GM18867 (cell line): ENCODE measurements at regions not wholly inside any gene's neighbourhood (a gene's known extent, or its start where the extent isn't known, plus 50 kb on each side); places are given as distances from the start of the nearest gene placed in this dataset.

ENCODE experiments used
- ATAC-seq: cut with Tn5 transposase; IDR thresholded peaks from one replicate; pipeline ENCODE4 v1.9.1; 2021; ENCODE audit warnings: mild to moderate bottlenecking, moderate library complexity; ENCODE audit not compliant: unreplicated experiment

DNA sequence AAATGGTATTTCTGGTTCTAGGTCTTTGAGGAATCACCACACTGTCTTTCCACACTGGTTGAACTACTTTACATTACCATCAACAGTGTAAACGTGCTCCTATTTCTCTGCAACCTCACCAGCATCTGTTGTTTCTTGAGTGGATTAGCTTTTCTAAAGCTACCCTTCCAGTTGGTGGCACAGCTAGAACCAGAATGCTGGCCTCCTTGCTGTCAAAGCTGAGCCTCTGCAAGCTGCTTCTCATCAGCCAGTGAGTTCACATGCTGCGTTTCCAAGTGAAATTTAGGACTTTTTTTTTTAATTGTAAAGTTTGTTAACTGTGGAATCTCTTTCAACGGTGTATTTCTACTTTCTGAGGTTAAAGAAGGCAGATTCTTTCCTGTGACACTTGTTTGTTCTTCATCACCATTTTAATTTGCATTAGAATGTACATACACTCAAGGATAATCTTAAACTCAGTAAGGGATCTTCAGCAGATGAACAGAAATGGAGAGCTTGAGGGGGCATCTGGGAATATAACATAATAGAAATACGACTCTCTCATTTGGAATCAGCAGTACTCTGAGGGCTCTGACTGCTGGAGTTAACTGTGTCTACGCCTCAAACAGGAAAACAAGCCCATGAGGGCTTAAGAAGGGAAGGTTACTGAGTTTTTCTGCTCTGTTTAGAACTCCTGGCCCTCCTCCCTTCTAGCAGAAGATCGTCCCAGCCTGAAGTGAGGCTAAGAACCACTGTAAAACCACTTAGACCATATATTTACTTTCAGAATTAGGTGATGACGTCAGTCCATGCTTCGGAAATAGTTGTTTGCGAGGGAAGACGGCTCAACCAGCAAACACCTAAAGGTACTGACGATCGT lies 148.4 kb upstream of the FAM20A start:
- no peak for ATAC-seq

- ATAC-seq = no peak
These were observed 147.2 kb upstream of the FAM20A start for GRCh38 chr17:68748381-68748780.

GRCh38 chr17:68740555-68741447 lies 139.6 kb upstream of the FAM20A start:
- ATAC-seq = no peak

GRCh38 chr17:68737761-68738443 lies 136.7 kb upstream of the FAM20A start:
- ATAC-seq = no peak

DNA sequence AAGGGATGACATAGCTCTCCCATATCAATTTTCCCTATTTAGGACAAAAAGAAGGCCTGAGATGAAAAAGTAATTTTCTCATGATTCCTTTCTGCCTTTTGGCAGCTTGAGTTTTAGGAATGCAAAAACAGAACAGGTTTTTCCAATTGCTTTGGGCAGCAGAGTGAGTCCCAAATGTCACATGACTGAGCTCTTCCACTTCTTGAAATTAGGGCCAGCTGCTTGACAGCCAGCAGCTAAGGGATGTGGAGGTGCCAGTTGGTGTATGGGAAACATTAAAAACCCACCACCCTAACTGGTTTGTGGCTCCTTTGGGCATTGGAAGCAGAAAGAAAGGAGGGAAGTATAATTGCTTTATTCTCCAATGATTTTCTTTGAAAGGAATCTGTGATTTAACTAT lies 133.8 kb upstream of the FAM20A start:
- no peak for ATAC-seq

- no peak for ATAC-seq
These were observed 133.2 kb upstream of the FAM20A start for GRCh38 chr17:68734187-68734900.

- no peak for ATAC-seq
These were observed 132.3 kb upstream of the FAM20A start for GRCh38 chr17:68733241-68734176.

- ATAC-seq = no peak
These were observed 131.2 kb upstream of the FAM20A start for GRCh38 chr17:68732301-68732749.

DNA sequence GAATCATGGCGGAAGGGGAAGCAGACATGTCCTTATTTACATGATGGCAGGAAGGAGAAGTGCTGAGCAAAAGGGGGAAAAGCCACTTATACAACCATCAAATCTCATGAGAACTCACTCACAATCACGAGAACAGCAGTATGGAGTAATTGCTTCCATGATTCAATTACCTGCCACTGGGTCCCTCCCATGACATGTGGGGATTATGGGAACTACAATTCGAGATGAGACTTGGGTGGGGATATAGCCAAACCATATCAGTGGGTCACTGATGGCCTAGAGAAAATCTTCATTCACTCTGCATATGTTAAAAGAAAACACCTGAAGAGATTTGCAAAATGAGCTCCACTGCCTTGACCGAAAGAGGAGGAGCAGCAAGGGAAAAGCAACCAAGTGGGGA lies 130.3 kb upstream of the FAM20A start:
- no peak for ATAC-seq

DNA sequence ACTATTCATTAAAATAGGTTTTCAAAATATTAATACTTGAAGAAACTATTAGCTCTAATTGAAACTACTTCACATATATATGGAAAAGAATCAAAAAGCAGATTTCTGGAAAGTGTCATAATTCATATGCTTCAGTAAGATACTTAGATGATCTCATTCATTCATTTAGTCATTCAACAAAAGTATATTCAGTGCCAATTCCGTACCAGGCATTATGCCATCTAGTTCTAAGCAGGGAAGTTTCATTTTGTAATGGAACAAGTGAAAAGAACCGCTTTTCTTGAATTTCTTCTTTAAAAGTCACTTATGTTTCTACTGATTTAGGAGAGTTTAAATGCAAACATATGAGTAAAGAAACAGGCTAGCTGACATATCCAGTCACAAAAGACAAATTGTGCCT lies 118.3 kb upstream of the FAM20A start:
- ATAC-seq = no peak

- ATAC-seq = no peak
These were observed 117.8 kb upstream of the FAM20A start for GRCh38 chr17:68718926-68719325.

- no peak for ATAC-seq
These were observed 117.3 kb upstream of the FAM20A start for GRCh38 chr17:68718465-68718864.

DNA sequence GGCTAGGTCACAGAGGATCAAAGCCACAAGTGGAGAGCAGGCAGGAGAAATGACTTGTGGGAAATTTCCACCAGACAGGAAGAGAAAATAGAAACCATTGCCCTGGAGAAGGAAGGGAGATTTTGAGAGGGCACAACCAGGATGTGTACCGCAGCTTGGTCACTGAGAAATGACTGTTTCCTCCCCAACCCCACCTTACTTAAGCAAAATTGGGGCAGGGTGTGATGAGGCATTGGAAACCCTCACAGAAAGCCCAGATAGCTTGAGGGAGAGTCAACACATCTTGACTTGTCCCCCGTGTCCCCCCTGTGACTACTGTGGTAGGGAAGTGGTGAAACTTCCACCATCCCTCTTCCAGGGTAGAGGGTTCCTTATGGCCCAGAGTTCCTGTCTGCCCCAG lies 113.5 kb upstream of the FAM20A start:
- no peak for ATAC-seq

- no peak for ATAC-seq
These were observed 110.7 kb upstream of the FAM20A start for GRCh38 chr17:68711858-68712257.

- no peak for ATAC-seq
These were observed 109.8 kb upstream of the FAM20A start for GRCh38 chr17:68710976-68711375.

DNA sequence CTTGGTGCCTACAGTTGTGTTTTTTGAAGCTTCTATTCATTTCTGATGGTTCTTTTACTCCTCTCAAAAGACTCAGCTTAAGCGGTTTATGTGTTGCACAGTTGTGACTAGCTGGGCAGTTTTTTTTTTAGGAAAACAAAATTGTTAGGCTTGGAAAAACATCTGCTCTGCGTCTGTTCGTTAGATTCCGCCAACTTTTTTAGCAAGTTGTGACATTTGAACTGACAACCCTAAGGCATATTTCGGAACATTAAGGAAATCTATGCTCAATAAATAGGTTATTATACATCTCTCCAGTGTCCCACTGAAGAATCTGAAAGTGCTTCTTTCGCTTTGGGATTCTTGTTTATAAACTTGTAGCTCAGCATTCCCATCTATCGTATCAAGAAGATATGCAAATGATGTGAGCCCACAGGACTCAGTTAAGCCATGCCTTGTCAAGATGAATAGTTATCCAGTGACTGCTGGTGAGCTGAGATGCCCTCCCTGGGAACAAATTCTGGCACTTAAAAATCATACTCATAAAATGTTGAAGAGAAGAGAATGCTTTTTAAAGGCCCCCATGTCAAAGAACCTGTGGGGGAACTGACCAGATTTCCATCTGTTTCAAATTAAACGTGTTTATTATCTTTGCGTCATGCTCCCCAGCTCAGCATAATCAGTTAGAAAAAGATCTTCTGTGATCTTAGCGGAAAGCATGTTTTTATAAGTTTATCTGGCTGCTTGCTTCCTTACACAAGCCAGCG lies 109.0 kb upstream of the FAM20A start:
- ATAC-seq = no peak

GRCh38 chr17:68709461-68709860 lies 108.3 kb upstream of the FAM20A start:
- ATAC-seq = no peak

GRCh38 chr17:68707031-68707430 lies 105.9 kb upstream of the FAM20A start:
- no peak for ATAC-seq
